Inferior parietal cortex (tissue), 1 donor: ENCODE measurements at regions not wholly inside any gene's neighbourhood (a gene's known extent, or its start where the extent isn't known, plus 50 kb on each side); places are given as distances from the start of the nearest gene placed in this dataset.

ENCODE experiments used
- DNase-seq: peaks from one replicate; pipeline ENCODE4 v3.0.0-alpha.2; 2016; ENCODE audit errors: extremely low spot score

DNA sequence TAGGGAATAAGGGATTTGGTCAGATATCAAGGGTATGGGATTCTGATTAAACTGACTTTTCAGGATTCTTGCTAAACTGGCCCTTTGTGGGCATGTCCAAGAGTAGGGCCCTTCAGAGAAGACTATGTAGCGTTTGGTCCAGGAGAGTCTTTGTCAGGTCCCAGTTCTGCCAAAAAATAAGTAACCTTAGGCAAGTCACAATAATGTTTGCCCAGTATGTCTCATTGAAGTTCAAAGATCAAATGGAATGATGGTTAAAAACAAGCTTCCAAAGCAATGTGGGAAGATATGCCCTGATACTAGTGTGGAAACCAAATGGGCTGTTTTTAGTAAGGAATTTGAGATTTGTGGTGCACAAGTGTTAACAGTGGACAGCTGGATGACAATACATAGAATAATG lies 454.4 kb downstream of the WDR72 start:
- DNase-seq, result no peak

GRCh38 chr15:53297828-53298227 lies 461.6 kb downstream of the WDR72 start:
- DNase-seq, result no peak

DNA sequence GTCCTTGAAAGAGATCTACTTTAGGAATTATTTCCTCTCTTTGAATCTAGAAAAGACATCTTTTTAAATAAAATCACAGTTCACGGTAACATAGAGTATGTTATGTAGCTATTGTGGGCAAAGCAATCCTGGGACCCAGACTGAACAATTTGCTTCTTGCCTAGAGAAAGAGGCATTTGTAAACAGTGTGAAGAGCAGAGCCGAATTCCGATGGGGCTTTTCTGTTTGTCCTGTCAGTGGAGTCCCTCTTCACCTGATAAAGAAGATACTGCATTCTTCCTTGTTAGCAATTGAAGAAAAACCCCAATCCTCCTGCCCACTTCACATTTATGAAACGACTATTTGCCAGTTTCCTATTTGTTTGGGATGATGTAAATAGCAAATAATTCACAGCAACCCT lies 462.9 kb downstream of the WDR72 start:
- DNase-seq, result no peak

GRCh38 chr15:53295574-53295973 lies 463.9 kb downstream of the WDR72 start:
- no peak for DNase-seq

DNA sequence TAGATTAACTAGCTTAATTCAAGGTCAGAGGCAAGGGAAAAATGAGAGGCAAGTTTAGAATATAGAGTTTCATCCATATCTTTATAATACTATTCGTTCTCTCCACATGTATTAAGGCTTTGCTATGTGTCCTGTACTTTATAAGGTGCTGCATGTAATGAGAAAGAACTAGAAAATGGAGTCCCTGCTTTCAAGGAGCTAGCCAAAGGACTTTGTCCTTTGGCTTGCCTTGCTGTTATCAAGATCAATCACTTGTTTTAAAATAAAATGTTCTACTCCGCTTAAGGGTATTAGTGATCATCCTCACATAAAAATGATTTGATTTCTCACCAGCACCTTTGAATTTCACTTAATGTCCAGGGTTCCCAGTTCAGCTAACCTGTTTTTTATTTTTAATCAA lies 470.9 kb downstream of the WDR72 start:
- DNase-seq, result no peak

DNA sequence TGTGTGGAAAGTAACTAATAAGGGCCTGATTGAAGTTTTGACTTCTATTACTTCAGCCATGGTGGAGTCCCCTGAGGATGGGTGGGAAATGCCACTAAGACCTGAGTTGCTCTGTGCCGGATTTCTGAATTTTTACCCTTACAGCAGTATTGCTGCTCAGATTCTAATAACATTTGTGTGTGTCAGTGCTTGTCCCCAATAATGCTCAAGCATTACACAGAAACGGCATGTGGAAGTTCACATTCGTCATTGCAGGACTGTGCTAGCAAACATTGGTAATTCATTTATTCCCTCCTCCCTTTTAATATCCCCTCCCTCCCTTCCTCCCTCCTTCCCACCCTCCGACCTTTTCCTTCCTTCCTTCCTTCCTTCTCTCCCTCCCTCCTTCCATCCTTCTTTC lies 484.5 kb upstream of the ONECUT1 start:
- no peak for DNase-seq

DNA sequence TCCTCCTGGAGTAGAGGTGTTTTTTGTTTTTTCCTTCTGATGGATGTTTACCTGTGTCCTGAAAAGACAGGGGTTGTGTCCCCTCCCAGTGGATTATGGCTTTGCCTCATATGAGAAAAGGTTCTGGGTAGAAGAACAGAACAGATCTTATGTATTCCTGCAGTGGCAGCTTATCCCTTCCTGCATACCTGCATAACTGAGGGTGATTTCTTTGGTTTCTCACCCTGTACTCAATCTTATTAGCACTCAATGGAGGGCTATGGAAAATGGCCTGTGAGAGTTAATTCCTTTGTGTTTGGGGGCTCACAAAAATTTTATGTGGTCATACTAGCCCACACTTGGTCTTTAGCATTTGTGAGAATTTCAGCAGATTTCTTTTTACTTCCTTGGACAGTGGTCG lies 482.0 kb upstream of the ONECUT1 start:
- no peak for DNase-seq

DNA sequence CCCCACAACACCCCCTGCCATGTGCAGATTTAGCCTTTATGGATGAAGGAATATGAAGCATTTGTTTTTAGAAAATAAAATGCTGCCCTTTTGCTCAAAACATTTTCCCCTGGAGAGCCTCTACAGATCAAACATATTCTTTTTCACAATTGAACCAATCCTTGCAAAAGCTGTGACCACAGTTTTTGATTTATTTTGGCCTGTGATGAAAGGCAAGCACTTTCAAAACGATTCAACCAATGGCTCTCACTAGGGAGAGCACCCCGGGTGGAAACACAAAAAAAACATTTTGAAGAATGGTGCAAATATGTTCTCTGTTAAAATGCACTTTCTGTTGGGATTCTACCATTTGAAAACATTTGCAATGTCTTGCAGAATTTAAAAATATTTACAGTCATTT lies 476.0 kb upstream of the ONECUT1 start:
- no peak for DNase-seq

DNA sequence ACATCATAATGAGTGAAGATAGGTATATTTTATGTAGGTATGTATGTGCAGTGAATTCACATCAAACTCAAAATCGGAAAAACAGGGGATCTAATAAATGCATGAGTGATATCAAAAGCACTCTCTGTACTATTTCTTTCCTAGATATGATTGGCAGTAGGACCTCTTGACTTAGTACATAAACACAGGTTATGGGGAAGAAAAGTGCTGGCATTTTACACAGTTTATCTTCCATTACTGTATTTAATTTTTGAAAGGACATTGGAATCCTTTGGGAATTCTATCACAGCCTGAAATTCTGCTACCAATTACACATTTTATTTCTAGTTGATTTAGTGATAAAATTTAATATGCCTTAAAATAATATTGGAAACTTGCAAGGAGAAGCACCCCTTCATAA lies 470.5 kb upstream of the ONECUT1 start:
- no peak for DNase-seq

DNA sequence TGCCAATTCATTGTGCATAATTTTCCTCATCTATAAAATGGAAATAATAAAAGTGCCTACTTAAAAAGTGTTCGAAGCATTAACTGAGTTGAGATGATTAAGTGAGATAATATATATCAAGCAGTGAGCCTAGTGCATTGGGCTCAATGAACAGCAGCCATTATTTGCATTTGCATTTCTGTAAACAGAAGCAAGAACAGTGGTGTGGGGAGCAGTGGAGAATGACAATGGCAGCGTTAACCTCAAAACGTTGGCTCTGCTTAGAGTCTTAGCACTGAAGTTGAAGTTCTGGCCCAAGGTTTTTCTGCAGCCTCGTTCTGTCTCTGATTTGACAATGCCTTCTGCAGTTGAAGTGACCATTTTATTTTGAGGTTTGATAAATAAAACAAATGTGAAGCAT lies 466.3 kb upstream of the ONECUT1 start:
- DNase-seq, result no peak

DNA sequence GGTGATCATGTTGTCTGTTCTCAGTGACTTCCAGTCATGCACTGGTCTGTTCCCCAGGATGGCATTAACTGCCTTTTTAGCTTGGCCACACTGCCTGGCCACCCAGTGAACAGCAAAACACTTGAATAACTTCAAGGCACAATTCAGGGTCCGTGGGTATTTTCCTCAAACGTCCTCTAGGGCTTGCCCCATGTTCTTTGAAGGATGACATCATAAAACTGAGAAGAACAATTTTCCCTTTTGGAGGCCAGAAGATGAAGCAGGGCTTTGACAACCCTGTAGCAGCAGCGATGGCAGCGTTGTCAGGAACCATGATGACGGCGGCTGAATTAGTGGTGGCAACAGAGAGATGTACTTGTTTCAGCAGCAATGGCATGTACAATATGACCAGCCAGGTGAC lies 465.9 kb upstream of the ONECUT1 start:
- DNase-seq, result no peak

DNA sequence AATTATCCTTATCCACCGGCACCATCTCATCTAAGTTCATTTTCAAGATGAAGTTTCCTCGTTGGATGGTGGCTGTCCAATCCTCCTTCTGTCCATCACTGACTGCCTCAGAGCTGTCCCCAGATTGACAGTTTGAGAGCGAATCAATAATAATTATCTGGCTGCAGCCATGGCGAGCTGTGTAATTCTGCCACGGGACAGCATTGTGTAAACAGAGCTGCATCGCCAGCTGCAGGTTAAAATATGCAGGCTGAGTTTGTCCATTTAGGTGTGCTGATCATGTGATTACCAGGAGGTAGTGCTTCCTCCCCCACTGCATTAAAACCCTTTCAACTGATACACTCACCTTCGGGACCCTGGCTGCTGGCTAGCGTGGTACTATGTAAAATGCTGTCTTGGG lies 461.9 kb upstream of the ONECUT1 start:
- DNase-seq, result no peak

- DNase-seq, result no peak
Observed at GRCh38 chr15:53251523-53251922, 461.4 kb upstream of the ONECUT1 start.

GRCh38 chr15:53247041-53247708 lies 457.0 kb upstream of the ONECUT1 start:
- no peak for DNase-seq

DNA sequence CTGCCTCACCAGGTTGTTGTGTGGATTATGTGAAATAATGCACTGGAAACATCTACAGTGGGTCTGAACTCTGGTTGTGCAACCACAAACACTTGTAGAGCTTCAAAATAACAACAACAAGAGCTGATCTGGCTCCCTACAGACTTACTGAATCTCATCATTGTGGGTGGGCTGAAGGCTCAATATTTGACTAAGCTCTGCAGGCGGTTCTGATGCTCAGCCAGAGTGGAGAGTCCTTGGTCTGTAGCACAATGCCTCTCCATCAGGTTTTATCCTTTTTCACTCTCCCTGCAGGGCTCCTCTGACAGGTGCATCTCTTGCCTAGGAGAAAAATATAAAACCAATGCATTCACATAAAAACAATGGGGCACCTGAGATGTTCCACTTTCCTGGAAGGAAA lies 456.3 kb upstream of the ONECUT1 start:
- DNase-seq, result no peak

GRCh38 chr15:53233801-53234200 lies 443.7 kb upstream of the ONECUT1 start:
- no peak for DNase-seq

- no peak for DNase-seq
Observed at GRCh38 chr15:53230473-53230872, 440.3 kb upstream of the ONECUT1 start.

- no peak for DNase-seq
Observed at GRCh38 chr15:53226559-53226958, 436.4 kb upstream of the ONECUT1 start.

GRCh38 chr15:53225781-53226180 lies 435.6 kb upstream of the ONECUT1 start:
- DNase-seq, result no peak

- no peak for DNase-seq
Observed at GRCh38 chr15:53224371-53224770, 434.2 kb upstream of the ONECUT1 start.

- no peak for DNase-seq
Observed at GRCh38 chr15:53223815-53224214, 433.7 kb upstream of the ONECUT1 start.

- DNase-seq, result no peak
Observed at GRCh38 chr15:53218666-53219580, 428.8 kb upstream of the ONECUT1 start.

GRCh38 chr15:53216036-53216435 lies 425.9 kb upstream of the ONECUT1 start:
- DNase-seq, result no peak
